ENCODE measurements at regions not wholly inside any gene's neighbourhood (a gene's known extent, or its start where the extent isn't known, plus 50 kb on each side); places are given as distances from the start of the nearest gene placed in this dataset.

GRCh38 chr5:93819668-93820067 is 78.3 kb upstream of the POU5F2 start:
- Histone ChIP-seq H2AFZ (no peak overlapping the region), H3K79me2 (no peaks in the 10 kb centered on the region), H3K9ac (no peak overlapping the region), H3K4me2 (ENCODE audit: low read length) (no peak overlapping the region), H3K27ac (no peak overlapping the region), H3K4me3 (ENCODE audit: low read depth, low read length) (no peak overlapping the region), H3K9me3 (ENCODE audit: control insufficient read depth, low read length) (no peaks in the 10 kb centered on the region), H3K27me3 (ENCODE audit: control insufficient read depth, insufficient read depth, low read length) (no peaks in the 10 kb centered on the region), H3K36me3 (ENCODE audit: control insufficient read depth, insufficient read depth, low read length) (no peaks in the 10 kb centered on the region), H3K4me1 (no peaks in the 10 kb centered on the region)
- TF ChIP-seq, protein P1, sequence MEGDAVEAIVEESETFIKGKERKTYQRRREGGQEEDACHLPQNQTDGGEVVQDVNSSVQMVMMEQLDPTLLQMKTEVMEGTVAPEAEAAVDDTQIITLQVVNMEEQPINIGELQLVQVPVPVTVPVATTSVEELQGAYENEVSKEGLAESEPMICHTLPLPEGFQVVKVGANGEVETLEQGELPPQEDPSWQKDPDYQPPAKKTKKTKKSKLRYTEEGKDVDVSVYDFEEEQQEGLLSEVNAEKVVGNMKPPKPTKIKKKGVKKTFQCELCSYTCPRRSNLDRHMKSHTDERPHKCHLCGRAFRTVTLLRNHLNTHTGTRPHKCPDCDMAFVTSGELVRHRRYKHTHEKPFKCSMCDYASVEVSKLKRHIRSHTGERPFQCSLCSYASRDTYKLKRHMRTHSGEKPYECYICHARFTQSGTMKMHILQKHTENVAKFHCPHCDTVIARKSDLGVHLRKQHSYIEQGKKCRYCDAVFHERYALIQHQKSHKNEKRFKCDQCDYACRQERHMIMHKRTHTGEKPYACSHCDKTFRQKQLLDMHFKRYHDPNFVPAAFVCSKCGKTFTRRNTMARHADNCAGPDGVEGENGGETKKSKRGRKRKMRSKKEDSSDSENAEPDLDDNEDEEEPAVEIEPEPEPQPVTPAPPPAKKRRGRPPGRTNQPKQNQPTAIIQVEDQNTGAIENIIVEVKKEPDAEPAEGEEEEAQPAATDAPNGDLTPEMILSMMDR (IDR thresholded peaks at IDR 0.05), result no peak

GRCh38 chr5:93810780-93811179 is 69.4 kb upstream of the POU5F2 start:
- Histone ChIP-seq H3K9me3 (ENCODE audit: control insufficient read depth, low read length) (no peaks in the 10 kb centered on the region), H3K9ac (no peak overlapping the region), H3K36me3 (ENCODE audit: control insufficient read depth, insufficient read depth, low read length) (no peaks in the 10 kb centered on the region), H3K27me3 (ENCODE audit: control insufficient read depth, insufficient read depth, low read length) (no peaks in the 10 kb centered on the region), H3K4me3 (ENCODE audit: low read depth, low read length) (no peak overlapping the region), H2AFZ (no peak overlapping the region), H3K4me2 (ENCODE audit: low read length) (no peak overlapping the region), H3K79me2 (no peaks in the 10 kb centered on the region), H3K27ac (no peak overlapping the region), H3K4me1 (no peaks in the 10 kb centered on the region)
- TF ChIP-seq, protein P1 (IDR thresholded peaks at IDR 0.05), result no peak

DNA sequence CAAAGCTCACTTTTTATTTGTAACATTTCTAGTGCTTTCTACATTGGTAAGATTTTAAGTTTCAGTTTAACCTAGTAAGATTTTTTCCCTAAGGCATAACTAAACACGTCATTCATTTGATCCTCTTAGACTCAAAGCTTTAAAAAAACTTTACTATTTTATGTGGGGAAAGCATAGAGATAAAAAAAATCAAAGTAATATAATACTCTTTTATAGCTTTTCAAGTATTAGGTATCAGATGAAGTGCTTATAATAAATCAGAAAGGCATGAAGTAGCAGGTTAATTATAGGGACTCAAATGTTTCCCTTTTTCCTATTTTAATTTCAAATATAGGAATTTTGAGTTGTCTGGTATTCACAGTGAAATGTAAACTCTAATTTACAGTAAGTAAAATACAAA is 68.0 kb upstream of the POU5F2 start:
- Histone ChIP-seq H3K9ac (no peak overlapping the region), H3K27me3 (ENCODE audit: control insufficient read depth, insufficient read depth, low read length) (no peaks in the 10 kb centered on the region), H3K4me3 (ENCODE audit: low read depth, low read length) (no peak overlapping the region), H3K4me2 (ENCODE audit: low read length) (no peak overlapping the region), H3K9me3 (ENCODE audit: control insufficient read depth, low read length) (no peaks in the 10 kb centered on the region), H2AFZ (no peak overlapping the region), H3K36me3 (ENCODE audit: control insufficient read depth, insufficient read depth, low read length) (no peaks in the 10 kb centered on the region), H3K79me2 (no peaks in the 10 kb centered on the region), H3K27ac (no peak overlapping the region), H3K4me1 (no peaks in the 10 kb centered on the region)
- TF ChIP-seq, protein P1 (IDR thresholded peaks at IDR 0.05), result no peak

- TF ChIP-seq, protein P1 (IDR thresholded peaks at IDR 0.05), result no peak
- no peaks in the 10 kb centered on the region for H3K79me2 ChIP-seq
- no peaks in the 10 kb centered on the region for H3K4me1 ChIP-seq
- no peak overlapping the region for H2AFZ ChIP-seq
- H3K9ac ChIP-seq, result no peak overlapping the region
- H3K4me2 ChIP-seq (ENCODE audit: low read length), result no peak overlapping the region
- no peaks in the 10 kb centered on the region for H3K36me3 ChIP-seq (ENCODE audit: control insufficient read depth, insufficient read depth, low read length)
- no peaks in the 10 kb centered on the region for H3K27me3 ChIP-seq (ENCODE audit: control insufficient read depth, insufficient read depth, low read length)
- H3K27ac ChIP-seq, result no peak overlapping the region
- no peaks in the 10 kb centered on the region for H3K9me3 ChIP-seq (ENCODE audit: control insufficient read depth, low read length)
- no peak overlapping the region for H3K4me3 ChIP-seq (ENCODE audit: low read depth, low read length)
These were observed 66.4 kb upstream of the POU5F2 start for GRCh38 chr5:93807846-93808245.

- Histone ChIP-seq H3K79me2 (no peaks in the 10 kb centered on the region), H2AFZ (no peak overlapping the region), H3K36me3 (ENCODE audit: control insufficient read depth, insufficient read depth, low read length) (no peaks in the 10 kb centered on the region)
These were observed 64.4 kb upstream of the POU5F2 start for GRCh38 chr5:93805616-93806379.

More at GRCh38 chr5:93805616-93806379, 64.4 kb upstream of the POU5F2 start:
- Histone ChIP-seq H3K9ac (no peak overlapping the region), H3K27me3 (ENCODE audit: control insufficient read depth, insufficient read depth, low read length) (no peaks in the 10 kb centered on the region), H3K4me1 (peaks cover 2% of the 10 kb centered on the region), H3K9me3 (ENCODE audit: control insufficient read depth, low read length) (no peaks in the 10 kb centered on the region), H3K4me2 (ENCODE audit: low read length) (no peak overlapping the region), H3K4me3 (ENCODE audit: low read depth, low read length) (no peak overlapping the region), H3K27ac (no peak overlapping the region)
- TF ChIP-seq, protein P1 (IDR thresholded peaks at IDR 0.05), result no peak

Data from parathyroid adenoma (tissue), 2 donors.